Right cardiac atrium (tissue), 5 donors: ENCODE measurements at regions not wholly inside any gene's neighbourhood (a gene's known extent, or its start where the extent isn't known, plus 50 kb on each side); places are given as distances from the start of the nearest gene placed in this dataset.
"Not testable (repeated sequence)": the region's sequence is repeated elsewhere in the genome, so short reads cannot be mapped to it uniquely, and the experiment has no call there.

Experiments
- ATAC-seq, 2 donors: fragments of 200-7000 bp; cut with Tn5 transposase; one replicate each; pipeline versions ENCODE4 v1.8.0 to v1.9.1; 2020; ENCODE audit warnings: moderate library complexity in 2 of 2, mild to moderate bottlenecking in 1 of 2
- DNase-seq, 3 donors: peaks; one replicate each; pipeline ENCODE4 v3.0.0-alpha.2; 2020
- H3K27ac ChIP-seq: one replicate; pipeline ENCODE4 v1.5.1; 2013; ENCODE audit warnings: mild to moderate bottlenecking, low read length, control low read depth, moderate library complexity
- H3K27me3 ChIP-seq: one replicate; pipeline ENCODE4 v1.6.1; 2013; ENCODE audit not compliant: control insufficient read depth, insufficient read depth
- H3K4me1 ChIP-seq: one replicate; pipeline ENCODE4 v1.6.1; 2013; ENCODE audit warnings: low read length; ENCODE audit not compliant: control insufficient read depth, insufficient read depth
- H3K4me3 ChIP-seq: one replicate; pipeline ENCODE4 v1.5.1; 2013; ENCODE audit warnings: low read length, control low read depth
- H3K9me3 ChIP-seq: one replicate; pipeline ENCODE4 v1.6.1; 2013; ENCODE audit warnings: low read length; ENCODE audit not compliant: control insufficient read depth
- WGBS: extraction: QIAGEN DNeasy Blood & Tissue Kit; methylation state at CpG from one replicate; pipeline ENCODE4 v1.1.7; 2013; 5-methylcytosine and 5-hydroxymethylcytosine counted together
- intact Hi-C, 4 donors: fragments of 100-400 bp; cut with DNase I; formaldehyde crosslinking; loops; one replicate each; pipeline versions ENCODE4 v1.11.0 to v1.14.0; 2022 to 2023
- donor health status: healthy with polysubstance abuse.
- donor health status: DM: no; HTN: yes; CAD: no.
- donor health status: DM: no; HTN: no; CAD: no.
- donor health status: DM: no; HTN: yes; CAD: no; lungs with severe emphysema.
- donor health status: DM: yes; HTN: yes; CAD: no.

GRCh38 chr18:42477267-42477666 is 522.2 kb downstream of the PIK3C3 start:
- intact Hi-C loops = no loop called here
- Histone ChIP-seq H3K27ac (no peak overlapping the region), H3K27me3 (no peaks in the 10 kb centered on the region), H3K4me1 (no peaks in the 10 kb centered on the region), H3K9me3 (no peaks in the 10 kb centered on the region), H3K4me3 (no peak overlapping the region)
- DNase-seq = no peak
- ATAC-seq = no peak

DNA sequence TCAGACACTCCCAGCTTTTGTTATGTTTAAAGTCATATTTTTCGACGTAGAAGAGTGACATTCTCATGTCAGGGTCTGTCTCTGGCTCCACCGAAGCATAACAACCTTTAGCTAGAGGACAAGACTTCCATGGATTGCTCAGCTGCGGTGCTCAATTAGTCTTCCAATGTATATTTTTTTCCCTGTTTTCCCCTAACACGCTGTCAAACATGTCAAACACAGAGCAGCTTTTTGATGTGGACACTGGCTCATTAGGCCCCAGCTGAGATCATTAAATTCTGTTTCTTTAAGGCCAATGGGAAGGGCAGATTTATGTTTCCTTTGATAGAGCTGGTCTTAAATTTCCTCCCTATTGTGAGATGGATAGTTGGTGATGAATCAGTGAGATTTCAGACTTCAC is 525.4 kb downstream of the PIK3C3 start:
- intact Hi-C loops = no loop called here
- Histone ChIP-seq H3K27ac (no peak overlapping the region), H3K4me3 (no peak overlapping the region), H3K9me3 (no peaks in the 10 kb centered on the region), H3K27me3 (no peaks in the 10 kb centered on the region), H3K4me1 (no peaks in the 10 kb centered on the region)
- 84% methylated on average over 5 of the region's 5 CpGs for WGBS
- DNase-seq = no peak
- ATAC-seq = no peak

DNA sequence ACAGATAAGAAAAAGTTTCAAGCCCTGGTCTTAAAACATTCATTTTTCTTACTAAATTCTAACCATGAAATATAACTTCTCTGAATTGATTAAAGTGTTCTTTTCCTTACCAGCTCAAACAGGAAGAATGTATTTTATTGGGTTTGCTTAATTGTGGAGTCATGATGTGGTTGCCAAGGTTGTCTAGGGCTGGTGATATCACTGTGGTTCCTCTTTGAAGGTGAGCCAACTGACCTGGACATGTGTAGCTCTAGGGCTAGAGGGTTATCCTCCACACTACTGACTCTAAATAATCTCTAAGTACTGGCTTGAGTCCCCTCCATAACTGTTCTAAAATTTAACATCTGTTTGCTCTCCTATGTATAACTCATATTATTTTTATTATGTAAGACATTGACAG is 529.6 kb downstream of the PIK3C3 start:
- H3K27me3 ChIP-seq = no peaks in the 10 kb centered on the region
- ATAC-seq = no peak
- no peak overlapping the region for H3K4me3 ChIP-seq
- intact Hi-C loops = no loop called here
- H3K27ac ChIP-seq = no peak overlapping the region
- DNase-seq = no peak
- H3K9me3 ChIP-seq = no peaks in the 10 kb centered on the region
- no peaks in the 10 kb centered on the region for H3K4me1 ChIP-seq

DNA sequence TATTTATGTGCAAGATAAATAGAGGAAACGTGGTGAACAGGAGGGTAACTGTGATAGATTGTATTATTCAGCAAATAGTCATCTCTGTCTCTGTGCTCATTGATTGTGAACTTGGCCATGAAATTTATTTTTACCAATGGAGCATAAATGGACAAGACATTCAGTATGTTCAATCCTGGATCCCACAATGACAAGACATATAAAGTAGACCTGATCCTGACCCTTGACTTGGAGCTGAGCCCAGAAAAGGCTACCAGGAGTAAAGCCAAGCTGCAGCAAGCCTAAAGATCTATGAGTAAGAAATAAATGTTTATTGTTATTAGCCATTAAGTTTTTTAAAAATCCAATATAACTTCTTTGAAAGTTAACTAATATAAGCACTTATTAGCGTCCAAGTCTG is 531.2 kb downstream of the PIK3C3 start:
- Histone ChIP-seq H3K9me3 (no peaks in the 10 kb centered on the region), H3K27ac (no peak overlapping the region), H3K4me3 (no peak overlapping the region), H3K4me1 (no peaks in the 10 kb centered on the region), H3K27me3 (no peaks in the 10 kb centered on the region)
- intact Hi-C loops = no loop called here
- ATAC-seq (no peak), DNase-seq (no peak)
- WGBS = 42% methylated on average over 2 of the region's 2 CpGs

- Histone ChIP-seq H3K4me3 (no peak overlapping the region), H3K9me3 (no peaks in the 10 kb centered on the region), H3K27me3 (no peaks in the 10 kb centered on the region), H3K27ac (no peak overlapping the region), H3K4me1 (no peaks in the 10 kb centered on the region)
- ATAC-seq (no peak), DNase-seq (no peak)
- WGBS = 57% methylated on average over 3 of the region's 3 CpGs
- intact Hi-C loops = no loop called here
Measured at GRCh38 chr18:42508683-42509296, 553.8 kb downstream of the PIK3C3 start.

- H3K9me3 ChIP-seq = no peaks in the 10 kb centered on the region
- H3K4me1 ChIP-seq = no peaks in the 10 kb centered on the region
- H3K4me3 ChIP-seq = no peak overlapping the region
- ATAC-seq (no peak), DNase-seq (no peak)
- H3K27ac ChIP-seq = no peak overlapping the region
- no peaks in the 10 kb centered on the region for H3K27me3 ChIP-seq
- intact Hi-C loops = no loop called here
- WGBS = 71% methylated on average over 1 of the region's 1 CpG
Measured at GRCh38 chr18:42509750-42510415, 554.8 kb downstream of the PIK3C3 start.

GRCh38 chr18:42510540-42510939 is 555.5 kb downstream of the PIK3C3 start:
- Histone ChIP-seq H3K4me3 (no peak overlapping the region), H3K27ac (no peak overlapping the region), H3K4me1 (no peaks in the 10 kb centered on the region), H3K27me3 (no peaks in the 10 kb centered on the region), H3K9me3 (no peaks in the 10 kb centered on the region)
- intact Hi-C loops = no loop called here
- no peak for ATAC-seq
- no peak for DNase-seq

DNA sequence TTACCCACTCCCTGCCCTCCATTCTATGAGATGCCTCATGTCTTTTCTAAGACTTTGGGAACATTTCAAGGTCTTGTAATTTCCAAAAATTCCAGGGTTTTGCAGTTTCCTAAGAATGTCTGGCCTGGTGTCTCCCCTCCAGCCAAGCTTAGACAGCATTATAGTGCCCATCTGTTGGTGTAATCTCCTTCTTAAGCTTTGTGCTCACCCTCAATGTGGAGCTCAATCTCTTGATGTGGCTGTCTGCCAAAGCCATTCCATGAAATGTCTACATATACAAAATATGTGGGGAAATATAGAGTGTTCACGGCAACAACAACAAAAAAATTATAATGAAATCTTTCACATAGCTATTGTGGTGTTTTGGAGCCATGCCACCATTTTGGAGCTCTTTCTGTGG is 558.4 kb downstream of the PIK3C3 start:
- WGBS = 81% methylated on average over 1 of the region's 1 CpG
- Histone ChIP-seq H3K4me1 (no peaks in the 10 kb centered on the region), H3K9me3 (no peaks in the 10 kb centered on the region), H3K27ac (no peak overlapping the region), H3K27me3 (no peaks in the 10 kb centered on the region), H3K4me3 (no peak overlapping the region)
- ATAC-seq = no peak
- no peak for DNase-seq
- intact Hi-C loops = no loop called here

GRCh38 chr18:42514512-42514911 is 559.5 kb downstream of the PIK3C3 start:
- Histone ChIP-seq H3K27ac (no peak overlapping the region), H3K4me3 (no peak overlapping the region), H3K9me3 (no peaks in the 10 kb centered on the region), H3K27me3 (no peaks in the 10 kb centered on the region), H3K4me1 (no peaks in the 10 kb centered on the region)
- 70% methylated on average over 3 of the region's 3 CpGs for WGBS
- no peak for DNase-seq
- intact Hi-C loops = no loop called here
- no peak for ATAC-seq

- intact Hi-C loops = no loop called here
- no peak overlapping the region for H3K27ac ChIP-seq
- no peaks in the 10 kb centered on the region for H3K27me3 ChIP-seq
- no peaks in the 10 kb centered on the region for H3K4me1 ChIP-seq
- no peaks in the 10 kb centered on the region for H3K9me3 ChIP-seq
- H3K4me3 ChIP-seq = no peak overlapping the region
- no peak for ATAC-seq
- DNase-seq = no peak
Measured at GRCh38 chr18:42517896-42518295, 562.9 kb downstream of the PIK3C3 start.

GRCh38 chr18:42518331-42518730 is 563.3 kb downstream of the PIK3C3 start:
- H3K9me3 ChIP-seq, H3K4me3 ChIP-seq, ATAC-seq, DNase-seq, H3K27me3 ChIP-seq, H3K4me1 ChIP-seq, H3K27ac ChIP-seq, intact Hi-C loops: not testable (repeated sequence)
- WGBS = 78% methylated on average over 2 of the region's 2 CpGs

- 58% methylated on average over 2 of the region's 2 CpGs for WGBS
- ATAC-seq (no peak), DNase-seq (no peak)
- Histone ChIP-seq H3K27me3 (no peaks in the 10 kb centered on the region), H3K4me3 (no peak overlapping the region), H3K4me1 (no peaks in the 10 kb centered on the region), H3K9me3 (no peaks in the 10 kb centered on the region), H3K27ac (no peak overlapping the region)
- intact Hi-C loops = no loop called here
Measured at GRCh38 chr18:42520138-42520537, 565.1 kb downstream of the PIK3C3 start.
